Left ventricle myocardium inferior (tissue), 1 donor: ENCODE measurements at regions not wholly inside any gene's neighbourhood (a gene's known extent, or its start where the extent isn't known, plus 50 kb on each side); places are given as distances from the start of the nearest gene placed in this dataset.

Experiments used
- DNase-seq: peaks from one replicate; pipeline ENCODE4 v3.0.0-alpha.2; 2020
- H3K27ac ChIP-seq: fragments of 200-600 bp; replicated peaks from 2 replicates; pipeline ENCODE4 v1.8.0; 2021
- H3K27me3 ChIP-seq: fragments of 200-600 bp; 2 replicates; pipeline ENCODE4 v1.8.0; 2021; ENCODE audit warnings: low read depth
- H3K36me3 ChIP-seq: fragments of 200-600 bp; 2 replicates; pipeline ENCODE4 v1.8.0; 2021
- H3K4me1 ChIP-seq: fragments of 200-600 bp; 2 replicates; pipeline ENCODE4 v1.8.0; 2021
- H3K4me3 ChIP-seq: fragments of 200-600 bp; 2 replicates; pipeline ENCODE4 v1.8.0; 2021; ENCODE audit warnings: mild to moderate bottlenecking, moderate library complexity
- H3K9me3 ChIP-seq: fragments of 200-600 bp; replicated peaks from 2 replicates; pipeline ENCODE4 v1.8.0; 2021
- CTCF ChIP-seq: fragments of 200-600 bp; IDR thresholded peaks from 2 replicates; pipeline ENCODE4 v1.8.0; 2021; ENCODE audit warnings: antibody characterized with exemption, mild to moderate bottlenecking, borderline replicate concordance
- intact Hi-C: fragments of 100-400 bp; cut with micrococcal nuclease; formaldehyde crosslinking; loops from one replicate; pipeline ENCODE4 v1.11.0; 2022
- donor health status: DM: no; HTN: yes; CAD: no; lungs with severe emphysema.

GRCh38 chr2:163011000-163011399 lies 172.4 kb upstream of the KCNH7 start:
- no peaks in the 10 kb centered on the region for H3K36me3 ChIP-seq
- no peaks in the 10 kb centered on the region for H3K4me1 ChIP-seq
- intact Hi-C loops = no loop called here
- H3K27me3 ChIP-seq = no peaks in the 10 kb centered on the region
- TF ChIP-seq CTCF = no peak
- H3K27ac ChIP-seq = no peak overlapping the region
- peaks cover 44% of the 10 kb centered on the region for H3K9me3 ChIP-seq
- no peak overlapping the region for H3K4me3 ChIP-seq
- no peak for DNase-seq

GRCh38 chr2:163008642-163009041 lies 170.1 kb upstream of the KCNH7 start:
- no peaks in the 10 kb centered on the region for H3K27me3 ChIP-seq
- H3K36me3 ChIP-seq = no peaks in the 10 kb centered on the region
- H3K4me1 ChIP-seq = no peaks in the 10 kb centered on the region
- H3K9me3 ChIP-seq = peaks cover 25% of the 10 kb centered on the region
- no peak overlapping the region for H3K27ac ChIP-seq
- H3K4me3 ChIP-seq = no peak overlapping the region
- no peak for TF ChIP-seq CTCF
- DNase-seq = no peak
- intact Hi-C loops = no loop called here

- Histone ChIP-seq H3K4me3 (no peak overlapping the region), H3K27ac (no peak overlapping the region), H3K9me3 (peaks cover 13% of the 10 kb centered on the region), H3K36me3 (no peaks in the 10 kb centered on the region), H3K4me1 (no peaks in the 10 kb centered on the region), H3K27me3 (no peaks in the 10 kb centered on the region)
- intact Hi-C loops = no loop called here
- no peak for TF ChIP-seq CTCF
- no peak for DNase-seq
Observed at GRCh38 chr2:162994718-162995117, 156.2 kb upstream of the KCNH7 start.

- H3K9me3 ChIP-seq = peaks cover 13% of the 10 kb centered on the region
- intact Hi-C loops = no loop called here
- no peak overlapping the region for H3K4me3 ChIP-seq
- no peak overlapping the region for H3K27ac ChIP-seq
- no peaks in the 10 kb centered on the region for H3K36me3 ChIP-seq
- no peaks in the 10 kb centered on the region for H3K27me3 ChIP-seq
- TF ChIP-seq CTCF = no peak
- no peaks in the 10 kb centered on the region for H3K4me1 ChIP-seq
- DNase-seq = no peak
Observed at GRCh38 chr2:162992828-162993227, 154.3 kb upstream of the KCNH7 start.

- no peak for DNase-seq
- Histone ChIP-seq H3K4me3 (no peak overlapping the region), H3K4me1 (no peaks in the 10 kb centered on the region), H3K27me3 (no peaks in the 10 kb centered on the region), H3K27ac (no peak overlapping the region), H3K36me3 (no peaks in the 10 kb centered on the region), H3K9me3 (peaks cover 4% of the 10 kb centered on the region)
- TF ChIP-seq CTCF = no peak
- intact Hi-C loops = no loop called here
Observed at GRCh38 chr2:162989507-162989906, 150.9 kb upstream of the KCNH7 start.

GRCh38 chr2:162974771-162975170 lies 136.2 kb upstream of the KCNH7 start:
- H3K9me3 ChIP-seq = no peaks in the 10 kb centered on the region
- no peaks in the 10 kb centered on the region for H3K4me1 ChIP-seq
- H3K27ac ChIP-seq = no peak overlapping the region
- no peaks in the 10 kb centered on the region for H3K36me3 ChIP-seq
- TF ChIP-seq CTCF = no peak
- intact Hi-C loops = no loop called here
- no peak for DNase-seq
- H3K4me3 ChIP-seq = no peak overlapping the region
- no peaks in the 10 kb centered on the region for H3K27me3 ChIP-seq
